ENCODE measurements at regions not wholly inside any gene's neighbourhood (a gene's known extent, or its start where the extent isn't known, plus 50 kb on each side); places are given as distances from the start of the nearest gene placed in this dataset.

DNA sequence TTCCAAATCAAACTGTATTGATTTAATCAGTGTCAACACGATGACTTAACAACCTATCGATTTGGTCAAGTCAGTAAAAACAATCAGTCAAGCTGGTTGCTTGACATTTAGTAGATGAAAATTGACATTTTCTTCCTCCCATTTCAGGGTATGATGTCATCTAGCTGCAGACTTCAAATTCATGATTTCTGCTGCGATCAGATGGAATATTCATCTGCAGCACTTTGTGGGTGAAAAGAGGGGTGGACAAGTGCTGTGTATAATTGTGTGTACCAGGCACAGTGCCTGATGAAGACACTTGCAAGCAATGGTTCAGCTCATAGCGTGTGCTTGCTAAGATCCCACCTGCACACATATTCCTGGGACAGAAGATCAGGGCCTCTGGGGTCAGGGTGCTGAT, 479.8 kb downstream of the DISC1 start:
- Histone ChIP-seq H3K27ac (no peak overlapping the region), H3K27me3 (replicated peaks in 1 of 7) (peaks cover 0 to 19% (median 7%) of the 10 kb centered on the region in 7 donors), H3K4me1 (no peaks in the 10 kb centered on the region), H3K36me3 (no peaks in the 10 kb centered on the region), H3K4me3 (no peak overlapping the region), H3K9me3 (no peaks in the 10 kb centered on the region)
- DNase-seq, result no peak
- 76 to 89% (median 85%) methylated on average over 4 of the region's 4 CpGs for WGBS, 5 donors
- intact Hi-C loops (cut with DNase I; ENCODE audit: low total_unique reads), result no loop called here
- TF ChIP-seq POLR2AphosphoS5 (IDR thresholded peaks at IDR 0.05) (no peak), POLR2A (IDR thresholded peaks at IDR 0.05) (no peak)
- TF ChIP-seq, protein P1, sequence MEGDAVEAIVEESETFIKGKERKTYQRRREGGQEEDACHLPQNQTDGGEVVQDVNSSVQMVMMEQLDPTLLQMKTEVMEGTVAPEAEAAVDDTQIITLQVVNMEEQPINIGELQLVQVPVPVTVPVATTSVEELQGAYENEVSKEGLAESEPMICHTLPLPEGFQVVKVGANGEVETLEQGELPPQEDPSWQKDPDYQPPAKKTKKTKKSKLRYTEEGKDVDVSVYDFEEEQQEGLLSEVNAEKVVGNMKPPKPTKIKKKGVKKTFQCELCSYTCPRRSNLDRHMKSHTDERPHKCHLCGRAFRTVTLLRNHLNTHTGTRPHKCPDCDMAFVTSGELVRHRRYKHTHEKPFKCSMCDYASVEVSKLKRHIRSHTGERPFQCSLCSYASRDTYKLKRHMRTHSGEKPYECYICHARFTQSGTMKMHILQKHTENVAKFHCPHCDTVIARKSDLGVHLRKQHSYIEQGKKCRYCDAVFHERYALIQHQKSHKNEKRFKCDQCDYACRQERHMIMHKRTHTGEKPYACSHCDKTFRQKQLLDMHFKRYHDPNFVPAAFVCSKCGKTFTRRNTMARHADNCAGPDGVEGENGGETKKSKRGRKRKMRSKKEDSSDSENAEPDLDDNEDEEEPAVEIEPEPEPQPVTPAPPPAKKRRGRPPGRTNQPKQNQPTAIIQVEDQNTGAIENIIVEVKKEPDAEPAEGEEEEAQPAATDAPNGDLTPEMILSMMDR (IDR thresholded peaks at IDR 0.05 in 8 of 11, conservative IDR thresholded peaks at IDR 0.05 in 3 of 11), result no peak

DNA sequence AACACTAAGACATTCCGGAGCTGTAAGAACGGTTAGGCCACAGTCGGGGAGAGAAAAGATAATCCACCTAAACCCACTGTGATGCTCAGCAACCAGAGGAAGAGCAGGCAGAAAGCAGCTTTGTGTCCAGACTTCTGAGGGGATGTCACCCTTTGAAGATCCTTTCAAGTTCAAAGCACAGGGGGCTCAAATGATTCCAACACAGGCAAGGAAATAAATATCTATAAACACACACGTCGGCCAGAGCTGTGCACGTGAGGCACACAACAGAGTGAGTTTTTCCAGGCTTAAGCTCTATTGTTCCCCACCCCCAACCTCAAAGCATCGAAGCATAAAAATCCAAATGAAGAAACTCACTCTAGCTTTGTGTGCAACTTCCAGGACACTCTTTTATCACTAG, 479.0 kb downstream of the DISC1 start:
- 81 to 91% (median 83%) methylated on average over 7 of the region's 7 CpGs for WGBS, 5 donors
- no peaks in the 10 kb centered on the region for H3K4me1 ChIP-seq
- H3K9me3 ChIP-seq, result no peaks in the 10 kb centered on the region
- H3K27ac ChIP-seq, result no peak overlapping the region
- H3K36me3 ChIP-seq, result no peaks in the 10 kb centered on the region
- TF ChIP-seq POLR2A (IDR thresholded peaks at IDR 0.05) (no peak), POLR2AphosphoS5 (IDR thresholded peaks at IDR 0.05) (no peak)
- TF ChIP-seq, protein P1 (IDR thresholded peaks at IDR 0.05 in 8 of 11, conservative IDR thresholded peaks at IDR 0.05 in 3 of 11), result no peak
- peaks cover 0 to 12% (median 1%) of the 10 kb centered on the region in 7 donors for H3K27me3 ChIP-seq (replicated peaks in 1 of 7)
- H3K4me3 ChIP-seq, result no peak overlapping the region
- DNase-seq, result no peak
- intact Hi-C loops (cut with DNase I; ENCODE audit: low total_unique reads), result no loop called here

DNA sequence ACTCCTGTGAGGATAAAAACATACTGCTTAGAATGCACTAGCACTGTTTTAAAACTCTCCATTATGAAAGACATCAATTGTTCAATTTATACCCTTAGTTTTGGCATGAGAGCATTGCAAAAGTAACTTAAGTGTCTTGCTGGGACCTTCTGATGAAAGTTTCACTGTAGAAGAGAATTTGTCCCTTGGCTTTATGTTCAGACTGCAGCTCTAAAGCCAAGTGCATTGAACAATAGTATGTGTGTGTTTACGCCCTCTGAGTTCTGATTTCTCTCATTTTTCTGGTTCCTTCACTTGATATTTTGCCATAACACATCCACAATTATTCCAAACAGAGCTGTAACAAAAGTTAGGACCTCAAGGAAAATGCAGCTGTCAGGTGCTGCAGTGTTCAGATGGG, 474.6 kb downstream of the DISC1 start:
- TF ChIP-seq, protein P1 (IDR thresholded peaks at IDR 0.05 in 8 of 11, conservative IDR thresholded peaks at IDR 0.05 in 3 of 11), result no peak
- TF ChIP-seq POLR2AphosphoS5 (IDR thresholded peaks at IDR 0.05) (no peak), POLR2A (IDR thresholded peaks at IDR 0.05) (no peak)
- DNase-seq, result no peak
- no peaks in the 10 kb centered on the region for H3K4me1 ChIP-seq
- intact Hi-C loops (cut with DNase I; ENCODE audit: low total_unique reads), result no loop called here
- peaks cover 0 to 8% (median 0%) of the 10 kb centered on the region in 7 donors for H3K27me3 ChIP-seq (replicated peaks in 1 of 7)
- WGBS, 5 donors, result 86 to 96% (median 91%) methylated on average over 1 of the region's 1 CpG
- no peak overlapping the region for H3K4me3 ChIP-seq
- H3K36me3 ChIP-seq, result no peaks in the 10 kb centered on the region
- no peak overlapping the region for H3K27ac ChIP-seq
- H3K9me3 ChIP-seq, result peaks cover 0 to 13% (median 12%) of the 10 kb centered on the region in 8 donors

DNA sequence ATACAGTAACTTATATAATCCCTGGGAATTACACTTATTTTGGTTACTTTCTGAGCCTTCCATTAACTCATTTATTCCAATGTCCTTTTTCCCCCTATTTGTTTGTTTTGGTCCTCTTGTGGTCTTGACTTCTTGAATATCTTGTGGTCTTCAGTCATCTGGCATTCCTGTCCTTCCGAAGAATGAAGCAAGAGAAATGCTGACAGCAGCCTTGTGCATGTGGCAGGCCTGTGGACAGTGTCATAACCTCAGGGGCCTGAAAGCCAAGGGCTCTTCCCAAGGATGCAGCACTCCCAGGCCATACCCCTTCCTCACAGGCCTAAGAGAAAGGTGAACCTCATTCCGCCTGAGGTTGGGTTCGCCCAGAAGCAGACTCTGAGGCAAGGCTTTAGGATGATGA, 470.2 kb downstream of the DISC1 start:
- Histone ChIP-seq H3K36me3 (no peaks in the 10 kb centered on the region), H3K4me1 (no peaks in the 10 kb centered on the region), H3K27me3 (replicated peaks in 1 of 7) (peaks cover 0 to 5% (median 0%) of the 10 kb centered on the region in 7 donors), H3K27ac (no peak overlapping the region), H3K4me3 (no peak overlapping the region), H3K9me3 (peaks cover 0 to 13% (median 12%) of the 10 kb centered on the region in 8 donors)
- intact Hi-C loops (cut with DNase I; ENCODE audit: low total_unique reads), result no loop called here
- DNase-seq, result no peak
- 81 to 95% (median 94%) methylated on average over 3 of the region's 3 CpGs for WGBS, 5 donors
- TF ChIP-seq POLR2A (IDR thresholded peaks at IDR 0.05) (no peak), POLR2AphosphoS5 (IDR thresholded peaks at IDR 0.05) (no peak)
- TF ChIP-seq, protein P1 (IDR thresholded peaks at IDR 0.05 in 8 of 11, conservative IDR thresholded peaks at IDR 0.05 in 3 of 11), result no peak

Small RNA genes lying in the stretch of these regions (small RNA-seq; reads per million reads assigned to genes)
- gene BX323014.1 (0 reads per million in 4 donors), gene RN7SL299P (0 reads per million in 4 donors)
